GM20000 (cell line): ENCODE measurements at regions not wholly inside any gene's neighbourhood (a gene's known extent, or its start where the extent isn't known, plus 50 kb on each side); places are given as distances from the start of the nearest gene placed in this dataset.
A peak's percentile ranks its signal among the peaks of the same experiment; 100 is the strongest.
"Not testable (repeated sequence)": the region's sequence is repeated elsewhere in the genome, so short reads cannot be mapped to it uniquely, and the experiment has no call there.

Source experiments
- DNase-seq: peaks from one replicate; pipeline ENCODE4 v3.0.0; 2012; ENCODE audit warnings: low spot score
- CTCF ChIP-seq: IDR thresholded peaks from 2 replicates; pipeline ENCODE4 v1.5.1; 2012; ENCODE audit warnings: mild to moderate bottlenecking, control low read depth; ENCODE audit errors: extremely low read depth, missing control alignments

- no peak for DNase-seq
- TF ChIP-seq CTCF, result no peak
These were observed 179.6 kb downstream of the OR4M2 start for GRCh38 chr15:22259881-22260421.

- no peak for TF ChIP-seq CTCF
- DNase-seq, result no peak
These were observed 182.3 kb downstream of the OR4M2 start for GRCh38 chr15:22262613-22263020.

- DNase-seq, result no peak
- TF ChIP-seq CTCF, result no peak
These were observed 183.4 kb downstream of the OR4M2 start for GRCh38 chr15:22263738-22264137.

GRCh38 chr15:22264272-22264671 is 183.9 kb downstream of the OR4M2 start:
- not testable (repeated sequence) for DNase-seq

GRCh38 chr15:22265056-22265945 is 185.0 kb downstream of the OR4M2 start:
- no peak for TF ChIP-seq CTCF
- DNase-seq, result no peak

GRCh38 chr15:22265970-22266369 is 185.6 kb downstream of the OR4M2 start:
- TF ChIP-seq CTCF, result no peak
- DNase-seq, result no peak

GRCh38 chr15:22267761-22268160 is 187.4 kb downstream of the OR4M2 start:
- no peak for TF ChIP-seq CTCF
- DNase-seq, result no peak

GRCh38 chr15:22268201-22268600 is 187.9 kb downstream of the OR4M2 start:
- not testable (repeated sequence) for DNase-seq

- DNase-seq, result not testable (repeated sequence)
These were observed 188.3 kb downstream of the OR4M2 start for GRCh38 chr15:22268654-22269053.

- peak; percentile 6 for DNase-seq
These were observed 186.2 kb upstream of the GOLGA6L22 start for GRCh38 chr15:22272286-22273160.

- not testable (repeated sequence) for DNase-seq
These were observed 185.5 kb upstream of the GOLGA6L22 start for GRCh38 chr15:22273185-22273584.

- DNase-seq, result not testable (repeated sequence)
These were observed 184.3 kb upstream of the GOLGA6L22 start for GRCh38 chr15:22274376-22274775.
